Endodermal cell (in vitro differentiated cells): ENCODE measurements at regions not wholly inside any gene's neighbourhood (a gene's known extent, or its start where the extent isn't known, plus 50 kb on each side); places are given as distances from the start of the nearest gene placed in this dataset.

ENCODE experiments used
- DNase-seq: peaks from one replicate; pipeline ENCODE4 v3.0.0-alpha.2; 2017
- H3K27ac ChIP-seq: 2 replicates; pipeline ENCODE4 v1.5.1; 2013; ENCODE audit warnings: mild to moderate bottlenecking, low read depth, low read length, moderate library complexity
- H3K27me3 ChIP-seq: 2 replicates; pipeline ENCODE4 v1.6.1; 2013; ENCODE audit warnings: mild to moderate bottlenecking, low read length, moderate library complexity; ENCODE audit not compliant: insufficient read depth, control insufficient read depth, poor library complexity, severe bottlenecking
- H3K36me3 ChIP-seq: 2 replicates; pipeline ENCODE4 v1.7.0; 2013; ENCODE audit warnings: mild to moderate bottlenecking, low read length, moderate library complexity; ENCODE audit not compliant: control insufficient read depth, insufficient read depth
- H3K4me1 ChIP-seq: one replicate; pipeline ENCODE4 v1.7.0; 2013; ENCODE audit warnings: low read length; ENCODE audit not compliant: control insufficient read depth, insufficient read depth
- H3K4me3 ChIP-seq: 2 replicates; pipeline ENCODE4 v1.5.1; 2013; ENCODE audit warnings: mild to moderate bottlenecking, low read length, moderate library complexity
- H3K9ac ChIP-seq: 2 replicates; pipeline ENCODE4 v1.6.1; 2013; ENCODE audit warnings: mild to moderate bottlenecking, low read length, moderate library complexity; ENCODE audit not compliant: poor library complexity, severe bottlenecking; ENCODE audit errors: extremely low read depth
- H3K9me3 ChIP-seq: 2 replicates; pipeline ENCODE4 v1.6.1; 2013; ENCODE audit warnings: mild to moderate bottlenecking, low read length, moderate library complexity; ENCODE audit not compliant: control insufficient read depth
- H3K27ac Mint-ChIP-seq: 2 replicates; pipeline ENCODE4 v1.8.0; 2020; ENCODE audit warnings: mixed read lengths
- H3K27me3 Mint-ChIP-seq: 2 replicates; pipeline ENCODE4 v1.8.0; 2021; ENCODE audit warnings: mild to moderate bottlenecking, mixed read lengths; ENCODE audit not compliant: insufficient read depth
- H3K36me3 Mint-ChIP-seq: 2 replicates; pipeline ENCODE4 v1.8.0; 2020; ENCODE audit warnings: low read depth, mixed read lengths
- H3K4me1 Mint-ChIP-seq: 2 replicates; pipeline ENCODE4 v1.8.0; 2020; ENCODE audit warnings: mixed read lengths
- H3K4me3 Mint-ChIP-seq: 2 replicates; pipeline ENCODE4 v1.8.0; 2020; ENCODE audit warnings: mild to moderate bottlenecking, moderate library complexity, mixed read lengths
- H3K9me3 Mint-ChIP-seq: 2 replicates; pipeline ENCODE4 v1.8.0; 2020; ENCODE audit warnings: mild to moderate bottlenecking, mixed read lengths
- WGBS, 2 experiments: methylation state at CpG; one replicate each; pipeline versions ENCODE4 v1.1.5 to v1.1.7; 2013; ENCODE audit warnings: missing lambda C conversion rate in 2 of 2, mixed read lengths in 1 of 2; ENCODE audit not compliant: insufficient coverage in 1 of 2, insufficient read length in 1 of 2; 5-methylcytosine and 5-hydroxymethylcytosine counted together
- TF ChIP-seq, protein P1 (sequence below): fragments of 200-600 bp; sonication (generic); conservative IDR thresholded peaks from 2 replicates; pipeline ENCODE4 v1.5.0; 2021; ENCODE audit warnings: antibody characterized with exemption, mild to moderate bottlenecking

GRCh38 chr10:2858452-2858851 lies 208.9 kb upstream of the PFKP start:
- no peaks in the 10 kb centered on the region for H3K27me3 Mint-ChIP-seq
- Histone ChIP-seq H3K27ac (no peak overlapping the region), H3K4me1 (no peaks in the 10 kb centered on the region), H3K9me3 (no peaks in the 10 kb centered on the region), H3K36me3 (no peaks in the 10 kb centered on the region), H3K27me3 (no peaks in the 10 kb centered on the region), H3K9ac (no peak overlapping the region), H3K4me3 (no peak overlapping the region)
- H3K36me3 Mint-ChIP-seq, result no peaks in the 10 kb centered on the region
- WGBS, 2 experiments, result 83 to 85% methylated on average over 2 of the region's 2 CpGs
- H3K4me1 Mint-ChIP-seq, result peaks cover 5% of the 10 kb centered on the region
- H3K9me3 Mint-ChIP-seq, result peaks cover 9% of the 10 kb centered on the region
- TF ChIP-seq, protein P1, sequence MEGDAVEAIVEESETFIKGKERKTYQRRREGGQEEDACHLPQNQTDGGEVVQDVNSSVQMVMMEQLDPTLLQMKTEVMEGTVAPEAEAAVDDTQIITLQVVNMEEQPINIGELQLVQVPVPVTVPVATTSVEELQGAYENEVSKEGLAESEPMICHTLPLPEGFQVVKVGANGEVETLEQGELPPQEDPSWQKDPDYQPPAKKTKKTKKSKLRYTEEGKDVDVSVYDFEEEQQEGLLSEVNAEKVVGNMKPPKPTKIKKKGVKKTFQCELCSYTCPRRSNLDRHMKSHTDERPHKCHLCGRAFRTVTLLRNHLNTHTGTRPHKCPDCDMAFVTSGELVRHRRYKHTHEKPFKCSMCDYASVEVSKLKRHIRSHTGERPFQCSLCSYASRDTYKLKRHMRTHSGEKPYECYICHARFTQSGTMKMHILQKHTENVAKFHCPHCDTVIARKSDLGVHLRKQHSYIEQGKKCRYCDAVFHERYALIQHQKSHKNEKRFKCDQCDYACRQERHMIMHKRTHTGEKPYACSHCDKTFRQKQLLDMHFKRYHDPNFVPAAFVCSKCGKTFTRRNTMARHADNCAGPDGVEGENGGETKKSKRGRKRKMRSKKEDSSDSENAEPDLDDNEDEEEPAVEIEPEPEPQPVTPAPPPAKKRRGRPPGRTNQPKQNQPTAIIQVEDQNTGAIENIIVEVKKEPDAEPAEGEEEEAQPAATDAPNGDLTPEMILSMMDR, result no peak
- H3K27ac Mint-ChIP-seq, result no peak overlapping the region
- H3K4me3 Mint-ChIP-seq, result no peak overlapping the region
- DNase-seq, result no peak

- peaks cover 9% of the 10 kb centered on the region for H3K9me3 Mint-ChIP-seq
- no peaks in the 10 kb centered on the region for H3K36me3 ChIP-seq
- peaks cover 10% of the 10 kb centered on the region for H3K4me1 Mint-ChIP-seq
- H3K9me3 ChIP-seq, result no peaks in the 10 kb centered on the region
- H3K4me1 ChIP-seq, result no peaks in the 10 kb centered on the region
- H3K4me3 ChIP-seq, result no peak overlapping the region
- no peak overlapping the region for H3K4me3 Mint-ChIP-seq
- no peaks in the 10 kb centered on the region for H3K27me3 ChIP-seq
- WGBS, 2 experiments, result 66 to 74% methylated on average over 4 to 6 of the region's 6 CpGs
- no peak overlapping the region for H3K27ac Mint-ChIP-seq
- no peaks in the 10 kb centered on the region for H3K36me3 Mint-ChIP-seq
- H3K27me3 Mint-ChIP-seq, result no peaks in the 10 kb centered on the region
- H3K9ac ChIP-seq, result no peak overlapping the region
- TF ChIP-seq, protein P1, result no peak
- DNase-seq, result no peak
- H3K27ac ChIP-seq, result no peak overlapping the region
Measured at GRCh38 chr10:2856598-2856997, 210.8 kb upstream of the PFKP start.

DNA sequence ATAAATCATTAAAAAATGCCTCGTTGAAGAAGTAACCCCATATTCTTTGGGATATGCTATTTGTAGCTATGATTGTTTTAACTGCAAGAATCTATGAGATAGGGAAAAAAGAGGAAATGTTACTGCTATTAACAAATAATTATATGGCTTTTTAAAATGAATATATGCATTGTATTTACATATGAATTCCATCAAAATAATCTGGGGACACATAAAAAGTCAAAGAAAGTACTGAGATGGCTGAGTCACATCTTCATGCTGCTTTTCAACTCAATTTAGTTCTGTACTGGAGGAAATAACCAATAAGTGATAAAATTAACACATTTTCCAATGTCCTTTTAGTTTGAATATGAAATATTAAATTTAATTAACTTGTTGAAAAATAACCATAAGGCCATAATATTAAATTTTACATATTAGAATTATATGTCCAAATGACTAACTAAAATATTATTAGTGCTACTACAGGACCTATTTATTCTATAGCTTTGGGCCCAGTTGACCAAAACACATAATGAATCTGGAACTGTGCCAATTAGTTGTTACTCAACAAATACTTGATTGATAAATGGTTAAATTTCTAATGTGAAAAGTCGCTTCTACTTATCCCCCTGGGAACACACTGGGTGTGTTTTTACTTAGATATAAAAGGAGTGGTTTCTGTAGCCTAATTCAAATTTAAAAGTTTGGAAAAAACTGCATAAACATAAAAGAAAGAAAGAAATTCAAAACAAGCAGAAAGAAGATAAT lies 214.6 kb upstream of the PFKP start:
- Mint-ChIP-seq H3K36me3 (no peaks in the 10 kb centered on the region), H3K4me3 (no peak overlapping the region), H3K4me1 (peaks cover 10% of the 10 kb centered on the region), H3K27ac (no peak overlapping the region), H3K9me3 (no peaks in the 10 kb centered on the region), H3K27me3 (no peaks in the 10 kb centered on the region)
- H3K27me3 ChIP-seq, result no peaks in the 10 kb centered on the region
- WGBS, 2 experiments, result 97 to 100% methylated on average over 1 to 2 of the region's 2 CpGs
- no peaks in the 10 kb centered on the region for H3K4me1 ChIP-seq
- no peak overlapping the region for H3K9ac ChIP-seq
- TF ChIP-seq, protein P1, result no peak
- no peaks in the 10 kb centered on the region for H3K9me3 ChIP-seq
- H3K27ac ChIP-seq, result no peak overlapping the region
- DNase-seq, result no peak
- no peaks in the 10 kb centered on the region for H3K36me3 ChIP-seq
- H3K4me3 ChIP-seq, result no peak overlapping the region
